ENCODE measurements at regions not wholly inside any gene's neighbourhood (a gene's known extent, or its start where the extent isn't known, plus 50 kb on each side); places are given as distances from the start of the nearest gene placed in this dataset.

DNA sequence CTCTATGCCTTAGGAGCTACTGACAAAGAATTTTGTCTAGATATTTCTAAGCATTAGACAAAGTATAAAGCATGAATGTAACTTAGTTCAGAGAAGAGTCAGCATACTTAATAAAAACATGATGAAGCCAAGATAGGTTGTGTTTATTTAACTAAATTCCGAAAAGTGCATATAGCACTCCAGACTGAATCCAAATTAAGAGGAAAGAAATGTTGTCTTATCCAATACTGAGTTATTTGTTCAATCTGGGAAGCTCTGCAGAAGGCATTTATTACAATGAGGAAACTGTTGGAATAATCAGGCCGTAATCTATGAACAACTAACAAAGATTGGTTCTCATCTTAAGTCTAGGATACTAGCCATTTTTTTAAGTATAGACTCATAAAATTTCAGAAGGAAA, 100.2 kb downstream of the TNFSF18 start:
- no peaks in the 10 kb centered on the region for H3K9me3 ChIP-seq (replicated peaks; ENCODE audit: insufficient read depth, low read length)
- no peak overlapping the region for H3K9ac ChIP-seq (ENCODE audit: low read length)
- H3K27ac ChIP-seq (ENCODE audit: low read length) = no peak overlapping the region
- no peak for DNase-seq
- no peak overlapping the region for H3K4me3 ChIP-seq (ENCODE audit: low read length)
- no peaks in the 10 kb centered on the region for H3K36me3 ChIP-seq (replicated peaks; ENCODE audit: insufficient read depth, low read length)
- H3K9me2 ChIP-seq (replicated peaks; ENCODE audit: insufficient read depth, low read length) = no peaks in the 10 kb centered on the region
- TF ChIP-seq, protein P1, sequence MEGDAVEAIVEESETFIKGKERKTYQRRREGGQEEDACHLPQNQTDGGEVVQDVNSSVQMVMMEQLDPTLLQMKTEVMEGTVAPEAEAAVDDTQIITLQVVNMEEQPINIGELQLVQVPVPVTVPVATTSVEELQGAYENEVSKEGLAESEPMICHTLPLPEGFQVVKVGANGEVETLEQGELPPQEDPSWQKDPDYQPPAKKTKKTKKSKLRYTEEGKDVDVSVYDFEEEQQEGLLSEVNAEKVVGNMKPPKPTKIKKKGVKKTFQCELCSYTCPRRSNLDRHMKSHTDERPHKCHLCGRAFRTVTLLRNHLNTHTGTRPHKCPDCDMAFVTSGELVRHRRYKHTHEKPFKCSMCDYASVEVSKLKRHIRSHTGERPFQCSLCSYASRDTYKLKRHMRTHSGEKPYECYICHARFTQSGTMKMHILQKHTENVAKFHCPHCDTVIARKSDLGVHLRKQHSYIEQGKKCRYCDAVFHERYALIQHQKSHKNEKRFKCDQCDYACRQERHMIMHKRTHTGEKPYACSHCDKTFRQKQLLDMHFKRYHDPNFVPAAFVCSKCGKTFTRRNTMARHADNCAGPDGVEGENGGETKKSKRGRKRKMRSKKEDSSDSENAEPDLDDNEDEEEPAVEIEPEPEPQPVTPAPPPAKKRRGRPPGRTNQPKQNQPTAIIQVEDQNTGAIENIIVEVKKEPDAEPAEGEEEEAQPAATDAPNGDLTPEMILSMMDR (IDR thresholded peaks at IDR 0.05; ENCODE audit: low read length) = no peak
- TF ChIP-seq EZH2phosphoT487 (IDR thresholded peaks at IDR 0.05; ENCODE audit: low read length) = no peak
- TF ChIP-seq EZH2 (optimal IDR thresholded peaks at IDR 0.05; ENCODE audit: low read depth, low read length) = no peak
- H3F3A ChIP-seq (ENCODE audit: insufficient read depth, low read length) = no peaks in the 10 kb centered on the region
- no peak overlapping the region for H2AFZ ChIP-seq (ENCODE audit: low read length)
- H3K4me1 ChIP-seq (ENCODE audit: low read length) = no peaks in the 10 kb centered on the region
- no peak overlapping the region for H3K4me2 ChIP-seq (ENCODE audit: low read depth, low read length)
- H4K20me1 ChIP-seq (ENCODE audit: insufficient read depth, low read length) = no peaks in the 10 kb centered on the region
- no peaks in the 10 kb centered on the region for H3K79me2 ChIP-seq (ENCODE audit: low read length)
- no peaks in the 10 kb centered on the region for H3K27me3 ChIP-seq (replicated peaks; ENCODE audit: insufficient read depth, low read length)

DNA sequence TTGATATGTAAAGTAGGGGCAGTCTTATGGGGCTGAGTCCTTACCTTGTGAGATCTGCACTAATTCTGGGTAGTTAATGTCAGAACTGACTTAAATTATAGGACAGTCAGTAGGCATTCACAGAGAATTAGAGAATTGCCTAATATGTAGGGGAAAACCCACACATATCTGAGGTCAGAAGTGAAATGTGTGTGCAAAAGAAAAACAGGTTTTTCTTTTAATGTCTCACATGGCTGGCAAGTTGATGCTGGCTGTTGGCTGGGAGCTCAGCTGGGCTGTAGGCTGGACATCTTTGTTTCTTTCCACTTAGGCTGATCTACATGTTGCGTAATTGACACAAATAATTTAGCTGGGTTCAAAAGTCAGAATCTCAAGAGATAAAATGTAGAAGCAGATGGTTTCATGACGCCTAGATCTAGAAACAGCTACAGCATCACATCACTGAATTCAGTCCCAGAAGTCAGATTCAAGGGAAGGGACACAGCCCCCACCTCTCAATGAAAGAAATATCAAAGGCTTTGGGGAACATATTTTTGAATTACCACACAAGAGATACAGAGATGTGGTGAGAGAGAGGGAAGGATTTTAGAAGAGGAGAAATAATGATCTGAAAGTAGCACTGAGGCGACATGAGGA, 98.9 kb downstream of the TNFSF18 start:
- no peaks in the 10 kb centered on the region for H3K9me2 ChIP-seq (replicated peaks; ENCODE audit: insufficient read depth, low read length)
- no peaks in the 10 kb centered on the region for H4K20me1 ChIP-seq (ENCODE audit: insufficient read depth, low read length)
- H3F3A ChIP-seq (ENCODE audit: insufficient read depth, low read length) = no peaks in the 10 kb centered on the region
- no peaks in the 10 kb centered on the region for H3K36me3 ChIP-seq (replicated peaks; ENCODE audit: insufficient read depth, low read length)
- DNase-seq = peak; percentile 53
- H3K27me3 ChIP-seq (replicated peaks; ENCODE audit: insufficient read depth, low read length) = no peaks in the 10 kb centered on the region
- H3K27ac ChIP-seq (ENCODE audit: low read length) = no peak overlapping the region
- H3K79me2 ChIP-seq (ENCODE audit: low read length) = no peaks in the 10 kb centered on the region
- H3K4me2 ChIP-seq (ENCODE audit: low read depth, low read length) = no peak overlapping the region
- no peaks in the 10 kb centered on the region for H3K9me3 ChIP-seq (replicated peaks; ENCODE audit: insufficient read depth, low read length)
- no peak overlapping the region for H3K9ac ChIP-seq (ENCODE audit: low read length)
- no peak for TF ChIP-seq EZH2 (optimal IDR thresholded peaks at IDR 0.05; ENCODE audit: low read depth, low read length)
- TF ChIP-seq, protein P1 (IDR thresholded peaks at IDR 0.05; ENCODE audit: low read length) = no peak
- no peak for TF ChIP-seq EZH2phosphoT487 (IDR thresholded peaks at IDR 0.05; ENCODE audit: low read length)
- H3K4me1 ChIP-seq (ENCODE audit: low read length) = no peaks in the 10 kb centered on the region
- H2AFZ ChIP-seq (ENCODE audit: low read length) = no peak overlapping the region
- no peak overlapping the region for H3K4me3 ChIP-seq (ENCODE audit: low read length)

GRCh38 chr1:172952516-172952915, 98.2 kb downstream of the TNFSF18 start:
- no peaks in the 10 kb centered on the region for H3K9me3 ChIP-seq (replicated peaks; ENCODE audit: insufficient read depth, low read length)
- no peak for DNase-seq
- H3K4me2 ChIP-seq (ENCODE audit: low read depth, low read length) = no peak overlapping the region
- no peak overlapping the region for H2AFZ ChIP-seq (ENCODE audit: low read length)
- H3K9me2 ChIP-seq (replicated peaks; ENCODE audit: insufficient read depth, low read length) = no peaks in the 10 kb centered on the region
- H3K27me3 ChIP-seq (replicated peaks; ENCODE audit: insufficient read depth, low read length) = no peaks in the 10 kb centered on the region
- no peak overlapping the region for H3K27ac ChIP-seq (ENCODE audit: low read length)
- H4K20me1 ChIP-seq (ENCODE audit: insufficient read depth, low read length) = no peaks in the 10 kb centered on the region
- no peak overlapping the region for H3K4me3 ChIP-seq (ENCODE audit: low read length)
- TF ChIP-seq EZH2 (optimal IDR thresholded peaks at IDR 0.05; ENCODE audit: low read depth, low read length) (no peak), EZH2phosphoT487 (IDR thresholded peaks at IDR 0.05; ENCODE audit: low read length) (no peak)
- TF ChIP-seq, protein P1 (IDR thresholded peaks at IDR 0.05; ENCODE audit: low read length) = no peak
- H3K79me2 ChIP-seq (ENCODE audit: low read length) = no peaks in the 10 kb centered on the region
- no peaks in the 10 kb centered on the region for H3K4me1 ChIP-seq (ENCODE audit: low read length)
- H3F3A ChIP-seq (ENCODE audit: insufficient read depth, low read length) = no peaks in the 10 kb centered on the region
- H3K36me3 ChIP-seq (replicated peaks; ENCODE audit: insufficient read depth, low read length) = no peaks in the 10 kb centered on the region
- no peak overlapping the region for H3K9ac ChIP-seq (ENCODE audit: low read length)

All from MM.1S (cell line).